ENCODE measurements at regions not wholly inside any gene's neighbourhood (a gene's known extent, or its start where the extent isn't known, plus 50 kb on each side); places are given as distances from the start of the nearest gene placed in this dataset.

- ChIA-PET CTCF (ENCODE audit: low intra/inter-chr PET ratio, low total read pairs) (no interaction called here), POLR2A (no interaction called here)
- in situ Hi-C loops (cut with HindIII; ENCODE audit: extremely low pct_ligation_motif_present, low pct_unique_long_range_greater_than_20kb) (no loop called here), intact Hi-C loops (cut with micrococcal nuclease; ENCODE audit: unreplicated experiment) (no loop called here)
- 57% methylated on average over 11 of the region's 11 CpGs for WGBS (ENCODE audit: low lambda C conversion rate)
- no peak overlapping the region for H3K4me3 ChIP-seq (replicated peaks in 1 of 3; ENCODE audit: insufficient read depth in 1 of 3, low read depth in 2 of 3, low read length in 3 of 3)
- no peaks in the 10 kb centered on the region for H4K20me1 ChIP-seq (ENCODE audit: insufficient read depth, low read length)
- DNase-seq (ENCODE audit: low spot score): no peak
- H3K4me2 ChIP-seq (ENCODE audit: low read depth, low read length): no peak overlapping the region
- H3K4me1 ChIP-seq (ENCODE audit: insufficient read depth, low read length): no peaks in the 10 kb centered on the region
- H3K36me3 ChIP-seq (replicated peaks in 1 of 2; ENCODE audit: control insufficient read depth in 1 of 2, insufficient read depth in 2 of 2, low read length in 2 of 2): no peaks in the 10 kb centered on the region
- H3K9ac ChIP-seq (ENCODE audit: insufficient read depth, low read depth, low read length): no peak overlapping the region
- H3K79me2 ChIP-seq (ENCODE audit: insufficient read depth, low read length): no peaks in the 10 kb centered on the region
- ATAC-seq: no peak
- no peak overlapping the region for H3K27ac ChIP-seq (ENCODE audit: extremely low read length, insufficient read depth, low read length)
- no peak for FAIRE-seq
- H3K27me3 ChIP-seq (ENCODE audit: control insufficient read depth in 1 of 2, insufficient read depth in 2 of 2, low read length in 2 of 2): peaks cover 0 to 12% of the 10 kb centered on the region in 2 experiments; a peak in 1 of 5 replicates
- H3K9me3 ChIP-seq (ENCODE audit: low read length): no peaks in the 10 kb centered on the region
- no peak overlapping the region for H2AFZ ChIP-seq (ENCODE audit: low read length)
- BruUV-seq (replicated peaks): no TSS peak
- TF ChIP-seq, protein P1, sequence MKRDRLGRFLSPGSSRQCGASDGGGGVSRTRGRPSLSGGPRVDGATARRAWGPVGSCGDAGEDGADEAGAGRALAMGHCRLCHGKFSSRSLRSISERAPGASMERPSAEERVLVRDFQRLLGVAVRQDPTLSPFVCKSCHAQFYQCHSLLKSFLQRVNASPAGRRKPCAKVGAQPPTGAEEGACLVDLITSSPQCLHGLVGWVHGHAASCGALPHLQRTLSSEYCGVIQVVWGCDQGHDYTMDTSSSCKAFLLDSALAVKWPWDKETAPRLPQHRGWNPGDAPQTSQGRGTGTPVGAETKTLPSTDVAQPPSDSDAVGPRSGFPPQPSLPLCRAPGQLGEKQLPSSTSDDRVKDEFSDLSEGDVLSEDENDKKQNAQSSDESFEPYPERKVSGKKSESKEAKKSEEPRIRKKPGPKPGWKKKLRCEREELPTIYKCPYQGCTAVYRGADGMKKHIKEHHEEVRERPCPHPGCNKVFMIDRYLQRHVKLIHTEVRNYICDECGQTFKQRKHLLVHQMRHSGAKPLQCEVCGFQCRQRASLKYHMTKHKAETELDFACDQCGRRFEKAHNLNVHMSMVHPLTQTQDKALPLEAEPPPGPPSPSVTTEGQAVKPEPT (CRISPR knock-in tag; IDR thresholded peaks at IDR 0.05; ENCODE audit: low read depth): no peak
- TF ChIP-seq, protein P2, sequence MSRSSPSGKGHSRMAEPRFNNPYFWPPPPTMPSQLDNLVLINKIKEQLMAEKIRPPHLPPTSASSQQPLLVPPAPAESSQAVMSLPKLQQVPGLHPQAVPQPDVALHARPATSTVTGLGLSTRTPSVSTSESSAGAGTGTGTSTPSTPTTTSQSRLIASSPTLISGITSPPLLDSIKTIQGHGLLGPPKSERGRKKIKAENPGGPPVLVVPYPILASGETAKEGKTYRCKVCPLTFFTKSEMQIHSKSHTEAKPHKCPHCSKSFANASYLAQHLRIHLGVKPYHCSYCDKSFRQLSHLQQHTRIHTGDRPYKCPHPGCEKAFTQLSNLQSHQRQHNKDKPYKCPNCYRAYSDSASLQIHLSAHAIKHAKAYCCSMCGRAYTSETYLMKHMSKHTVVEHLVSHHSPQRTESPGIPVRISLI (CRISPR knock-in tag; IDR thresholded peaks at IDR 0.05; ENCODE audit: borderline replicate concordance): no peak
- TF ChIP-seq GMEB1 (CRISPR knock-in tag; IDR thresholded peaks at IDR 0.05; ENCODE audit: borderline replicate concordance) (no peak), SRF (IDR thresholded peaks at IDR 0.05; ENCODE audit: low read depth, low read length) (no peak), ZNF501 (CRISPR knock-in tag; IDR thresholded peaks at IDR 0.05) (no peak), BRF2 (CRISPR knock-in tag; IDR thresholded peaks at IDR 0.05) (no peak), MEIS1 (CRISPR knock-in tag; IDR thresholded peaks at IDR 0.05; ENCODE audit: borderline replicate concordance) (no peak), ZZZ3 (CRISPR knock-in tag; IDR thresholded peaks at IDR 0.05; ENCODE audit: borderline replicate concordance) (no peak), SMAD3 (CRISPR knock-in tag; IDR thresholded peaks at IDR 0.05) (no peak), RFXAP (CRISPR knock-in tag; IDR thresholded peaks at IDR 0.05; ENCODE audit: borderline replicate concordance) (no peak), ZNF703 (CRISPR knock-in tag; IDR thresholded peaks at IDR 0.05; ENCODE audit: borderline replicate concordance) (no peak), CBFB (CRISPR knock-in tag; IDR thresholded peaks at IDR 0.05) (no peak)
- TF ChIP-seq, protein P3, sequence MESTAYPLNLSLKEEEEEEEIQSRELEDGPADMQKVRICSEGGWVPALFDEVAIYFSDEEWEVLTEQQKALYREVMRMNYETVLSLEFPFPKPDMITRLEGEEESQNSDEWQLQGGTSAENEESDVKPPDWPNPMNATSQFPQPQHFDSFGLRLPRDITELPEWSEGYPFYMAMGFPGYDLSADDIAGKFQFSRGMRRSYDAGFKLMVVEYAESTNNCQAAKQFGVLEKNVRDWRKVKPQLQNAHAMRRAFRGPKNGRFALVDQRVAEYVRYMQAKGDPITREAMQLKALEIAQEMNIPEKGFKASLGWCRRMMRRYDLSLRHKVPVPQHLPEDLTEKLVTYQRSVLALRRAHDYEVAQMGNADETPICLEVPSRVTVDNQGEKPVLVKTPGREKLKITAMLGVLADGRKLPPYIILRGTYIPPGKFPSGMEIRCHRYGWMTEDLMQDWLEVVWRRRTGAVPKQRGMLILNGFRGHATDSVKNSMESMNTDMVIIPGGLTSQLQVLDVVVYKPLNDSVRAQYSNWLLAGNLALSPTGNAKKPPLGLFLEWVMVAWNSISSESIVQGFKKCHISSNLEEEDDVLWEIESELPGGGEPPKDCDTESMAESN (CRISPR knock-in tag; conservative IDR thresholded peaks at IDR 0.05): no peak
- TF ChIP-seq, protein P4, sequence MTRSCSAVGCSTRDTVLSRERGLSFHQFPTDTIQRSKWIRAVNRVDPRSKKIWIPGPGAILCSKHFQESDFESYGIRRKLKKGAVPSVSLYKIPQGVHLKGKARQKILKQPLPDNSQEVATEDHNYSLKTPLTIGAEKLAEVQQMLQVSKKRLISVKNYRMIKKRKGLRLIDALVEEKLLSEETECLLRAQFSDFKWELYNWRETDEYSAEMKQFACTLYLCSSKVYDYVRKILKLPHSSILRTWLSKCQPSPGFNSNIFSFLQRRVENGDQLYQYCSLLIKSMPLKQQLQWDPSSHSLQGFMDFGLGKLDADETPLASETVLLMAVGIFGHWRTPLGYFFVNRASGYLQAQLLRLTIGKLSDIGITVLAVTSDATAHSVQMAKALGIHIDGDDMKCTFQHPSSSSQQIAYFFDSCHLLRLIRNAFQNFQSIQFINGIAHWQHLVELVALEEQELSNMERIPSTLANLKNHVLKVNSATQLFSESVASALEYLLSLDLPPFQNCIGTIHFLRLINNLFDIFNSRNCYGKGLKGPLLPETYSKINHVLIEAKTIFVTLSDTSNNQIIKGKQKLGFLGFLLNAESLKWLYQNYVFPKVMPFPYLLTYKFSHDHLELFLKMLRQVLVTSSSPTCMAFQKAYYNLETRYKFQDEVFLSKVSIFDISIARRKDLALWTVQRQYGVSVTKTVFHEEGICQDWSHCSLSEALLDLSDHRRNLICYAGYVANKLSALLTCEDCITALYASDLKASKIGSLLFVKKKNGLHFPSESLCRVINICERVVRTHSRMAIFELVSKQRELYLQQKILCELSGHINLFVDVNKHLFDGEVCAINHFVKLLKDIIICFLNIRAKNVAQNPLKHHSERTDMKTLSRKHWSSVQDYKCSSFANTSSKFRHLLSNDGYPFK (CRISPR knock-in tag; IDR thresholded peaks at IDR 0.05; ENCODE audit: borderline replicate concordance): no peak
These were observed 170.0 kb downstream of the FGF18 start for GRCh38 chr5:171589461-171589860.

Measured in HepG2 (cell line).